Ascending aorta (tissue), 2 donors: ENCODE measurements at regions not wholly inside any gene's neighbourhood (a gene's known extent, or its start where the extent isn't known, plus 50 kb on each side); places are given as distances from the start of the nearest gene placed in this dataset.

Source experiments
- DNase-seq, 2 donors: peaks; one replicate each; pipeline ENCODE4 v3.0.0-alpha.2; 2019; ENCODE audit warnings: low spot score in 2 of 2
- H3K27ac ChIP-seq, 2 donors: fragments of 200-600 bp; sonication (generic); one replicate each; pipeline ENCODE4 v1.5.1; 2016 to 2017; ENCODE audit warnings: mild to moderate bottlenecking in 1 of 2
- H3K27me3 ChIP-seq: fragments of 200-600 bp; sonication (generic); one replicate; pipeline ENCODE4 v1.5.1; 2017
- H3K36me3 ChIP-seq, 2 donors: fragments of 200-600 bp; sonication (generic); one replicate each; pipeline ENCODE4 v1.5.1; 2016
- H3K4me1 ChIP-seq, 2 donors: fragments of 200-600 bp; sonication (generic); one replicate each; pipeline ENCODE4 v1.5.1; 2016 to 2017; ENCODE audit warnings: mild to moderate bottlenecking in 1 of 2
- H3K4me3 ChIP-seq, 2 donors: fragments of 200-600 bp; sonication (generic); one replicate each; pipeline ENCODE4 v1.5.1; 2016 to 2017; ENCODE audit warnings: mild to moderate bottlenecking in 1 of 2
- H3K9me3 ChIP-seq, 2 donors: fragments of 200-600 bp; sonication (generic); one replicate each; pipeline ENCODE4 v1.5.1; 2016
- intact Hi-C: fragments of 100-400 bp; cut with DNase I; formaldehyde crosslinking; loops from one replicate; pipeline ENCODE4 v1.15.1; 2023
- TF ChIP-seq, protein P1 (sequence below), 3 experiments: fragments of 200-600 bp in 2 of 3; fragments of 450-650 bp in 1 of 3; sonication (generic) in 2 of 3; IDR thresholded peaks; one replicate each; pipeline ENCODE4 v1.5.1; 2016 to 2019; ENCODE audit warnings: antibody characterized with exemption in 3 of 3, mild to moderate bottlenecking in 1 of 3, moderate library complexity in 1 of 3

DNA sequence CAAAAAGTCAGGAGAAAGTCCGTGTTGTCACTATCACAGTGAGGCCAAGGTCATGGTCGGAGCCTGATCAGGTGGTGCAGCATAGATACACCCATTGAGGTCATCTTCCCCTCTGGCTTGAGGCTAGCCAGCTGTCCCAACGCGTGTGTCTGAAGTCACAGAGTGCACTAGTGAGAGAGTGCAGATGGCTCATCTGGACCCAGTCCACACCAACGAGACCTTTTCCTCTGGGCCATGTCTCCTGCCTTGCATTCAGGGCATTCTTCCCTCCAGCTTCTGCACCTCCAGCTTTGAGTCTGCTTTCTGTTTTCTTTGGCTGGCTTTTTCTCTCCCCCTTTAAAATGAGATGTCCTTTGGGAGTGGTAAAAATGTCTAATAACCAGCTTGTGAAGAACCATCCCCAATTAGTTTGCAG, 146.9 kb downstream of the TDRD15 start:
- Histone ChIP-seq H3K4me1 (no peaks in the 10 kb centered on the region), H3K4me3 (no peak overlapping the region), H3K27ac (no peak overlapping the region), H3K27me3 (no peaks in the 10 kb centered on the region), H3K36me3 (no peaks in the 10 kb centered on the region), H3K9me3 (no peaks in the 10 kb centered on the region)
- TF ChIP-seq, protein P1, sequence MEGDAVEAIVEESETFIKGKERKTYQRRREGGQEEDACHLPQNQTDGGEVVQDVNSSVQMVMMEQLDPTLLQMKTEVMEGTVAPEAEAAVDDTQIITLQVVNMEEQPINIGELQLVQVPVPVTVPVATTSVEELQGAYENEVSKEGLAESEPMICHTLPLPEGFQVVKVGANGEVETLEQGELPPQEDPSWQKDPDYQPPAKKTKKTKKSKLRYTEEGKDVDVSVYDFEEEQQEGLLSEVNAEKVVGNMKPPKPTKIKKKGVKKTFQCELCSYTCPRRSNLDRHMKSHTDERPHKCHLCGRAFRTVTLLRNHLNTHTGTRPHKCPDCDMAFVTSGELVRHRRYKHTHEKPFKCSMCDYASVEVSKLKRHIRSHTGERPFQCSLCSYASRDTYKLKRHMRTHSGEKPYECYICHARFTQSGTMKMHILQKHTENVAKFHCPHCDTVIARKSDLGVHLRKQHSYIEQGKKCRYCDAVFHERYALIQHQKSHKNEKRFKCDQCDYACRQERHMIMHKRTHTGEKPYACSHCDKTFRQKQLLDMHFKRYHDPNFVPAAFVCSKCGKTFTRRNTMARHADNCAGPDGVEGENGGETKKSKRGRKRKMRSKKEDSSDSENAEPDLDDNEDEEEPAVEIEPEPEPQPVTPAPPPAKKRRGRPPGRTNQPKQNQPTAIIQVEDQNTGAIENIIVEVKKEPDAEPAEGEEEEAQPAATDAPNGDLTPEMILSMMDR (IDR thresholded peaks at IDR 0.05) = no peak
- intact Hi-C loops = no loop called here
- no peak for DNase-seq

GRCh38 chr2:21276163-21276562, 152.4 kb downstream of the TDRD15 start:
- no peaks in the 10 kb centered on the region for H3K9me3 ChIP-seq
- DNase-seq = no peak
- TF ChIP-seq, protein P1 (IDR thresholded peaks at IDR 0.05) = no peak
- intact Hi-C loops = no loop called here
- H3K36me3 ChIP-seq = no peaks in the 10 kb centered on the region
- no peak overlapping the region for H3K27ac ChIP-seq
- no peak overlapping the region for H3K4me3 ChIP-seq
- no peaks in the 10 kb centered on the region for H3K27me3 ChIP-seq
- no peaks in the 10 kb centered on the region for H3K4me1 ChIP-seq

GRCh38 chr2:21277068-21278056, 153.6 kb downstream of the TDRD15 start:
- no peak for DNase-seq
- no peak overlapping the region for H3K4me3 ChIP-seq
- H3K27me3 ChIP-seq = no peaks in the 10 kb centered on the region
- intact Hi-C loops = no loop called here
- H3K4me1 ChIP-seq = no peaks in the 10 kb centered on the region
- no peak overlapping the region for H3K27ac ChIP-seq
- no peaks in the 10 kb centered on the region for H3K9me3 ChIP-seq
- no peaks in the 10 kb centered on the region for H3K36me3 ChIP-seq
- TF ChIP-seq, protein P1 (IDR thresholded peaks at IDR 0.05) = no peak

DNA sequence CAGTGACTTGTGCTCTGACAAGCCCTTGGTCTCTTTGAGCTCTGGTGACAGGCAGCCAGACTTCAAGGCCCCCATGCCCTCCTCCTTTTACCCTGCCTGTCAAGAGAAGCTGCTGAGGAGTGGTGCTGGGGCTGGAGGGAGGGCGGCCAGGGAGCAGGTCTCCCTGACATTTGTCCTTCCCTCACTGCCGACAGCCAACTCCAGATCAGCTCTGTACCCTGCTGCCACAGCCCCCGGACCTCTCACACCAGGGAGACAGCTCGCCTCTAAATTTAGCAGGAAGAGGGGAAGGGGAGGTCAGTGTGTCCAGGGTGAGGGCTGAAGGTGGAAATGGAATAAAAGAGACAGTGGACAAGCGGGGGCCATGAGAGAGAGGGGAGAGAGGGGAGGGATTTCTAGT, 155.8 kb downstream of the TDRD15 start:
- intact Hi-C loops = no loop called here
- DNase-seq = no peak
- Histone ChIP-seq H3K9me3 (no peaks in the 10 kb centered on the region), H3K27me3 (no peaks in the 10 kb centered on the region), H3K36me3 (no peaks in the 10 kb centered on the region), H3K4me1 (no peaks in the 10 kb centered on the region), H3K4me3 (no peak overlapping the region), H3K27ac (no peak overlapping the region)
- TF ChIP-seq, protein P1 (IDR thresholded peaks at IDR 0.05) = no peak

GRCh38 chr2:21280793-21281192, 157.0 kb downstream of the TDRD15 start:
- Histone ChIP-seq H3K9me3 (no peaks in the 10 kb centered on the region), H3K4me1 (no peaks in the 10 kb centered on the region), H3K36me3 (no peaks in the 10 kb centered on the region), H3K27me3 (no peaks in the 10 kb centered on the region), H3K4me3 (no peak overlapping the region), H3K27ac (no peak overlapping the region)
- intact Hi-C loops = no loop called here
- DNase-seq = no peak
- TF ChIP-seq, protein P1 (IDR thresholded peaks at IDR 0.05) = no peak
